K562 (cell line): ENCODE measurements at regions not wholly inside any gene's neighbourhood (a gene's known extent, or its start where the extent isn't known, plus 50 kb on each side); places are given as distances from the start of the nearest gene placed in this dataset.

Experiments
- ATAC-seq: fragments of 200-7000 bp; cut with Tn5 transposase; 3 replicates; pipeline ENCODE4 v1.9.1; 2020; ENCODE audit warnings: moderate library complexity
- BruUV-seq: library from RNA; stranded (reverse); fragments of 400-500 nt; replicated peaks from 2 replicates; lab custom pipeline; 2021; lab: Mats Ljungman, UMichigan
- CTCF ChIA-PET: fragments of 300-600 bp; formaldehyde crosslinking; extraction: SDS; loops from one replicate; lab custom pipeline; 2021; ENCODE audit warnings: low intra/inter-chr PET ratio; lab: Yijun Ruan, JAX
- POLR2A ChIA-PET: fragments of 300-600, 350-650 bp; sonication (Branson Sonifier 250); formaldehyde crosslinking; extraction: SDS; loops from one replicate; lab custom pipeline; 2021; ENCODE audit warnings: antibody characterized with exemption, inconsistent platforms; lab: Yijun Ruan, JAX
- DNase-seq, 4 experiments: peaks; one replicate each; pipeline versions ENCODE4 v3.0.0 to v3.0.0-alpha.2; 2011 to 2018; ENCODE audit warnings: low spot score in 3 of 4, mixed read lengths in 3 of 4; ENCODE audit errors: extremely low read depth in 1 of 4
- FAIRE-seq: peaks from 2 replicates; lab custom pipeline; 2011; peaks lifted over from hg19 to GRCh38; lab: Jason Lieb, UNC
- H2AFZ ChIP-seq: 2 replicates; pipeline ENCODE4 v1.6.0; 2011; ENCODE audit warnings: low read depth, low read length, control low read depth, inconsistent platforms
- H3K27ac ChIP-seq: fragments of 200-600 bp; 3 replicates; pipeline ENCODE4 v1.8.0; 2011; ENCODE audit warnings: low read depth, mild to moderate bottlenecking, control low read depth, inconsistent platforms, low read length, moderate library complexity, mixed read lengths; ENCODE audit errors: extremely low read depth
- H3K27me3 ChIP-seq, 2 experiments: fragments of 300-600 bp in 1 of 2; 2 replicates in 1 of 2; 3 replicates in 1 of 2; pipeline versions ENCODE4 v1.6.0 to v1.8.0; 2011; ENCODE audit warnings: inconsistent platforms in 2 of 2, low read length in 2 of 2, mild to moderate bottlenecking in 1 of 2, mixed read lengths in 1 of 2, moderate library complexity in 1 of 2; ENCODE audit not compliant: control insufficient read depth in 2 of 2, insufficient read depth in 2 of 2
- H3K36me3 ChIP-seq: fragments of 300-600 bp; 3 replicates; pipeline ENCODE4 v1.8.0; 2011; ENCODE audit warnings: mild to moderate bottlenecking, low read length, inconsistent platforms; ENCODE audit not compliant: control insufficient read depth, insufficient read depth
- H3K4me1 ChIP-seq, 2 experiments: fragments of 200-600 bp in 1 of 2; replicated peaks in 1 of 2; 2 replicates in 1 of 2; 3 replicates in 1 of 2; pipeline versions ENCODE4 v1.5.1 to v1.8.0; 2011; ENCODE audit warnings: inconsistent platforms in 2 of 2, low read length in 2 of 2, mild to moderate bottlenecking in 1 of 2, mixed read lengths in 1 of 2, moderate library complexity in 1 of 2; ENCODE audit not compliant: control insufficient read depth in 2 of 2, insufficient read depth in 2 of 2
- H3K4me2 ChIP-seq: 2 replicates; pipeline ENCODE4 v1.6.1; 2011; ENCODE audit warnings: low read length, control low read depth, inconsistent platforms, mixed read lengths; ENCODE audit not compliant: insufficient read depth
- H3K4me3 ChIP-seq: fragments of 200-600 bp; sonication (generic), shearing (Covaris generic); 2 replicates; pipeline ENCODE4 v1.5.1; 2016; ENCODE audit warnings: control low read depth, inconsistent platforms
- H3K79me2 ChIP-seq: fragments of 200-600 bp; 3 replicates; pipeline ENCODE4 v1.8.0; 2011; ENCODE audit warnings: low read length, inconsistent platforms; ENCODE audit not compliant: control insufficient read depth, insufficient read depth
- H3K9ac ChIP-seq, 2 experiments: 2 replicates each; pipeline versions ENCODE4 v1.6.0 to v1.6.1; 2011; ENCODE audit warnings: low read depth in 2 of 2, low read length in 2 of 2, control low read depth in 1 of 2, inconsistent platforms in 1 of 2, mild to moderate bottlenecking in 1 of 2, mixed read lengths in 1 of 2; ENCODE audit not compliant: insufficient read depth in 1 of 2
- H3K9me1 ChIP-seq: one replicate; pipeline ENCODE4 v1.6.0; 2011; ENCODE audit warnings: inconsistent platforms, mild to moderate bottlenecking, low read length, moderate library complexity; ENCODE audit not compliant: control insufficient read depth, insufficient read depth
- H3K9me3 ChIP-seq: replicated peaks from 2 replicates; pipeline ENCODE4 v1.5.1; 2011; ENCODE audit warnings: low read depth, low read length, inconsistent platforms; ENCODE audit not compliant: control insufficient read depth, insufficient read depth
- H4K20me1 ChIP-seq: replicated peaks from 2 replicates; pipeline ENCODE4 v1.6.1; 2011; ENCODE audit warnings: low read length, inconsistent platforms, mixed read lengths; ENCODE audit not compliant: control insufficient read depth, insufficient read depth
- ATF1 ChIP-seq, 2 experiments: fragments of 450-650 bp in 1 of 2; IDR thresholded peaks; 2 replicates each; pipeline ENCODE4 v1.6.1; 2016; ENCODE audit warnings: missing compliant biosample characterization in 1 of 2, missing genetic modification characterization in 1 of 2
- CBX1 ChIP-seq: sonication (generic); IDR thresholded peaks from 2 replicates; pipeline ENCODE4 v1.6.1; 2016; ENCODE audit warnings: antibody characterized with exemption, low read depth, mild to moderate bottlenecking
- MBD1 ChIP-seq: fragments of 250-450 bp; sonication (Bioruptor Pico); IDR thresholded peaks from 2 replicates; pipeline ENCODE4 v1.8.0; 2022; ENCODE audit warnings: inconsistent platforms
- MTF1 ChIP-seq: fragments of 250-450 bp; sonication (Bioruptor Pico); IDR thresholded peaks from 2 replicates; pipeline ENCODE4 v1.9.0; 2021; ENCODE audit warnings: moderate library complexity, mild to moderate bottlenecking, inconsistent platforms, borderline replicate concordance
- NFIC ChIP-seq: fragments of 450-650 bp; IDR thresholded peaks from 2 replicates; pipeline ENCODE4 v1.6.1; 2017; ENCODE audit warnings: mild to moderate bottlenecking, inconsistent platforms
- POLR2A ChIP-seq: fragments of 450-650 bp; conservative IDR thresholded peaks from 2 replicates; pipeline ENCODE4 v1.6.1; 2016
- PTRF ChIP-seq: fragments of 450-650 bp; IDR thresholded peaks from 2 replicates; pipeline ENCODE4 v1.6.1; 2016; ENCODE audit warnings: mild to moderate bottlenecking, missing genetic modification characterization, missing compliant biosample characterization
- RHOXF2B ChIP-seq: fragments of 250-450 bp; sonication (Bioruptor Pico); conservative IDR thresholded peaks from 2 replicates; pipeline ENCODE4 v1.5.1; 2021
- TGIF2 ChIP-seq: sonication (generic); formaldehyde crosslinking; IDR thresholded peaks from 2 replicates; pipeline ENCODE4 v1.8.1; 2022; ENCODE audit warnings: mild to moderate bottlenecking, missing genetic modification reagents, moderate library complexity
- TRIM24 ChIP-seq, 2 experiments: fragments of 450-650 bp; IDR thresholded peaks; 2 replicates each; pipeline ENCODE4 v1.6.1; 2016
- ZNF143 ChIP-seq: sonication (generic); formaldehyde crosslinking; IDR thresholded peaks from 2 replicates; pipeline ENCODE4 v1.9.0; 2022; ENCODE audit warnings: mild to moderate bottlenecking, missing genetic modification reagents
- ZNF224 ChIP-seq: sonication (generic); formaldehyde crosslinking; IDR thresholded peaks from 2 replicates; pipeline ENCODE4 v1.8.0; 2022; ENCODE audit warnings: mild to moderate bottlenecking, missing genetic modification reagents
- ZNF398 ChIP-seq: fragments of 250-450 bp; sonication (Bioruptor Pico); IDR thresholded peaks from 2 replicates; pipeline ENCODE4 v1.8.0; 2021; ENCODE audit warnings: moderate library complexity, mild to moderate bottlenecking, inconsistent platforms
- WGBS: fragments of 100-300 bp; shearing (Covaris generic); methylation state at CpG from one replicate; pipeline ENCODE4 v1.1.6; 2016; ENCODE audit warnings: low coverage, mixed read lengths; ENCODE audit not compliant: insufficient coverage; ENCODE audit errors: missing lambda C conversion rate; 5-methylcytosine and 5-hydroxymethylcytosine counted together
- in situ Hi-C: fragments of 300-500 bp; cut with MboI; formaldehyde crosslinking; loops from 4 replicates; pipeline ENCODE4 v1.15.0; 2018; ENCODE audit warnings: inconsistent platforms, mixed read lengths
- intact Hi-C: fragments of 100-400 bp; cut with micrococcal nuclease; formaldehyde crosslinking; loops from 2 replicates; pipeline ENCODE4 v1.14.2; 2022
- TF ChIP-seq, protein P1 (sequence below): fragments of 250-450 bp; sonication (Bioruptor Pico); IDR thresholded peaks from 2 replicates; pipeline ENCODE4 v1.4.0; 2020

- TF ChIP-seq, protein P1, sequence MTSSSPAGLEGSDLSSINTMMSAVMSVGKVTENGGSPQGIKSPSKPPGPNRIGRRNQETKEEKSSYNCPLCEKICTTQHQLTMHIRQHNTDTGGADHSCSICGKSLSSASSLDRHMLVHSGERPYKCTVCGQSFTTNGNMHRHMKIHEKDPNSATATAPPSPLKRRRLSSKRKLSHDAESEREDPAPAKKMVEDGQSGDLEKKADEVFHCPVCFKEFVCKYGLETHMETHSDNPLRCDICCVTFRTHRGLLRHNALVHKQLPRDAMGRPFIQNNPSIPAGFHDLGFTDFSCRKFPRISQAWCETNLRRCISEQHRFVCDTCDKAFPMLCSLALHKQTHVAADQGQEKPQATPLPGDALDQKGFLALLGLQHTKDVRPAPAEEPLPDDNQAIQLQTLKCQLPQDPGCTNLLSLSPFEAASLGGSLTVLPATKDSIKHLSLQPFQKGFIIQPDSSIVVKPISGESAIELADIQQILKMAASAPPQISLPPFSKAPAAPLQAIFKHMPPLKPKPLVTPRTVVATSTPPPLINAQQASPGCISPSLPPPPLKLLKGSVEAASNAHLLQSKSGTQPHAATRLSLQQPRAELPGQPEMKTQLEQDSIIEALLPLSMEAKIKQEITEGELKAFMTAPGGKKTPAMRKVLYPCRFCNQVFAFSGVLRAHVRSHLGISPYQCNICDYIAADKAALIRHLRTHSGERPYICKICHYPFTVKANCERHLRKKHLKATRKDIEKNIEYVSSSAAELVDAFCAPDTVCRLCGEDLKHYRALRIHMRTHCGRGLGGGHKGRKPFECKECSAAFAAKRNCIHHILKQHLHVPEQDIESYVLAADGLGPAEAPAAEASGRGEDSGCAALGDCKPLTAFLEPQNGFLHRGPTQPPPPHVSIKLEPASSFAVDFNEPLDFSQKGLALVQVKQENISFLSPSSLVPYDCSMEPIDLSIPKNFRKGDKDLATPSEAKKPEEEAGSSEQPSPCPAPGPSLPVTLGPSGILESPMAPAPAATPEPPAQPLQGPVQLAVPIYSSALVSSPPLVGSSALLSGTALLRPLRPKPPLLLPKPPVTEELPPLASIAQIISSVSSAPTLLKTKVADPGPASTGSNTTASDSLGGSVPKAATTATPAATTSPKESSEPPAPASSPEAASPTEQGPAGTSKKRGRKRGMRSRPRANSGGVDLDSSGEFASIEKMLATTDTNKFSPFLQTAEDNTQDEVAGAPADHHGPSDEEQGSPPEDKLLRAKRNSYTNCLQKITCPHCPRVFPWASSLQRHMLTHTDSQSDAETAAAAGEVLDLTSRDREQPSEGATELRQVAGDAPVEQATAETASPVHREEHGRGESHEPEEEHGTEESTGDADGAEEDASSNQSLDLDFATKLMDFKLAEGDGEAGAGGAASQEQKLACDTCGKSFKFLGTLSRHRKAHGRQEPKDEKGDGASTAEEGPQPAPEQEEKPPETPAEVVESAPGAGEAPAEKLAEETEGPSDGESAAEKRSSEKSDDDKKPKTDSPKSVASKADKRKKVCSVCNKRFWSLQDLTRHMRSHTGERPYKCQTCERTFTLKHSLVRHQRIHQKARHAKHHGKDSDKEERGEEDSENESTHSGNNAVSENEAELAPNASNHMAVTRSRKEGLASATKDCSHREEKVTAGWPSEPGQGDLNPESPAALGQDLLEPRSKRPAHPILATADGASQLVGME (CRISPR knock-in tag), result no peak
- no peak for TF ChIP-seq TRIM24 (IDR thresholded peaks at IDR 0.05)
- TF ChIP-seq MTF1 (CRISPR knock-in tag), result no peak
- TF ChIP-seq, all 486 proteins: peak for 0
These were observed 1273.5 kb upstream of the CRIM1 start (continued) for GRCh38 chr2:35082072-35082471.

- H3K4me1 ChIP-seq, result no peaks in the 10 kb centered on the region
- TF ChIP-seq CBX1 (no peak), MBD1 (CRISPR knock-in tag) (no peak), POLR2A (no peak), NFIC (no peak), ZNF398 (CRISPR knock-in tag) (no peak), ZNF143 (CRISPR knock-in tag) (no peak), ATF1 (CRISPR knock-in tag; IDR thresholded peaks at IDR 0.05) (no peak), ATF1 (tag; IDR thresholded peaks at IDR 0.05) (no peak), PTRF (tag) (no peak), TGIF2 (CRISPR knock-in tag) (no peak), RHOXF2B (no peak), ZNF224 (CRISPR knock-in tag) (no peak)
These were observed 1274.0 kb upstream of the CRIM1 start for GRCh38 chr2:35081622-35082015.

More at GRCh38 chr2:35081622-35082015, 1274.0 kb upstream of the CRIM1 start:
- H3K9me3 ChIP-seq, result no peaks in the 10 kb centered on the region; the same call in none of the 2 replicates
- no peak overlapping the region for H2AFZ ChIP-seq
- ATAC-seq (no peak), DNase-seq (no peak), FAIRE-seq (no peak)
- H3K27me3 ChIP-seq, result no peaks in the 10 kb centered on the region
- no peaks in the 10 kb centered on the region for H3K79me2 ChIP-seq
- in situ Hi-C loops (no loop called here), intact Hi-C loops (no loop called here)
- 0% methylated on average over 1 of the region's 1 CpG for WGBS
- CTCF ChIA-PET, result no interaction called here
- no peak overlapping the region for H3K9ac ChIP-seq
- BruUV-seq, result no TSS peak
- no peaks in the 10 kb centered on the region for H3K36me3 ChIP-seq
- H3K27ac ChIP-seq, result no peak overlapping the region
- H4K20me1 ChIP-seq, result no peaks in the 10 kb centered on the region
- POLR2A ChIA-PET, result interaction anchor here (0.6 kb wide), 1 partner anchor 952 kb away, joined by 3 read pairs; no protein-coding TSS in a partner anchor
- H3K4me2 ChIP-seq, result no peak overlapping the region
- no peaks in the 10 kb centered on the region for H3K9me1 ChIP-seq
- H3K4me3 ChIP-seq, result no peak overlapping the region
